Right ventricle myocardium inferior (tissue), 1 donor: ENCODE measurements at regions not wholly inside any gene's neighbourhood (a gene's known extent, or its start where the extent isn't known, plus 50 kb on each side); places are given as distances from the start of the nearest gene placed in this dataset.

Experiments used
- ATAC-seq: fragments of 200-7000 bp; cut with Tn5 transposase; one replicate; pipeline ENCODE4 v1.9.1; 2020; ENCODE audit warnings: mild to moderate bottlenecking, moderate library complexity
- DNase-seq: peaks from one replicate; pipeline ENCODE4 v3.0.0; 2021; ENCODE audit errors: missing footprints
- intact Hi-C: fragments of 100-400 bp; cut with DNase I; formaldehyde crosslinking; loops from one replicate; pipeline ENCODE4 v1.11.0; 2022
- donor health status: DM: no; HTN: yes; CAD: no; lungs with severe emphysema.

GRCh38 chr3:87175732-87176131, 51.4 kb upstream of the CHMP2B start:
- ATAC-seq (no peak), DNase-seq (no peak)
- intact Hi-C loops: no loop called here

- no peak for DNase-seq
- intact Hi-C loops: no loop called here
- no peak for ATAC-seq
These were observed 53.3 kb upstream of the CHMP2B start for GRCh38 chr3:87173776-87174175.

GRCh38 chr3:87173071-87173470, 54.0 kb upstream of the CHMP2B start:
- intact Hi-C loops: no loop called here
- no peak for DNase-seq

GRCh38 chr3:87167628-87168456, 59.3 kb upstream of the CHMP2B start:
- ATAC-seq: no peak

More at GRCh38 chr3:87173071-87173470, 54.0 kb upstream of the CHMP2B start:
- ATAC-seq: no peak

GRCh38 chr3:87164245-87164644, 62.9 kb upstream of the CHMP2B start:
- ATAC-seq (no peak), DNase-seq (no peak)
- intact Hi-C loops: no loop called here

More at GRCh38 chr3:87167628-87168456, 59.3 kb upstream of the CHMP2B start:
- peak; percentile 44 for DNase-seq
- intact Hi-C loops: loop anchor here (5.0 kb wide), 1 partner anchor 396 kb away; no protein-coding TSS in a partner anchor

GRCh38 chr3:87161851-87162250, 65.3 kb upstream of the CHMP2B start:
- DNase-seq: no peak
- ATAC-seq: no peak
- intact Hi-C loops: no loop called here

- ATAC-seq (no peak), DNase-seq (no peak)
- intact Hi-C loops: no loop called here
These were observed 65.7 kb upstream of the CHMP2B start for GRCh38 chr3:87161417-87161816.

- intact Hi-C loops: no loop called here
- ATAC-seq (no peak), DNase-seq (no peak)
These were observed 66.1 kb upstream of the CHMP2B start for GRCh38 chr3:87161013-87161412.

GRCh38 chr3:87158823-87159222, 68.3 kb upstream of the CHMP2B start:
- intact Hi-C loops: no loop called here
- DNase-seq: no peak
- no peak for ATAC-seq

GRCh38 chr3:87148020-87148419, 79.1 kb upstream of the CHMP2B start:
- DNase-seq (no peak), ATAC-seq (no peak)
- intact Hi-C loops: no loop called here

- no peak for DNase-seq
- ATAC-seq: no peak
- intact Hi-C loops: no loop called here
These were observed 79.5 kb upstream of the CHMP2B start for GRCh38 chr3:87147562-87147961.

GRCh38 chr3:87145553-87145952, 81.6 kb upstream of the CHMP2B start:
- intact Hi-C loops: no loop called here
- DNase-seq: no peak
- ATAC-seq: no peak

- DNase-seq (no peak), ATAC-seq (no peak)
- intact Hi-C loops: no loop called here
These were observed 91.0 kb upstream of the CHMP2B start for GRCh38 chr3:87136066-87136596.

- intact Hi-C loops: no loop called here
- no peak for ATAC-seq
- no peak for DNase-seq
These were observed 91.7 kb upstream of the CHMP2B start for GRCh38 chr3:87135412-87135811.

GRCh38 chr3:87132801-87133200, 94.3 kb upstream of the CHMP2B start:
- DNase-seq (no peak), ATAC-seq (no peak)
- intact Hi-C loops: no loop called here

- ATAC-seq (no peak), DNase-seq (no peak)
- intact Hi-C loops: no loop called here
These were observed 99.1 kb upstream of the CHMP2B start for GRCh38 chr3:87128006-87128405.

- DNase-seq (no peak), ATAC-seq (no peak)
- intact Hi-C loops: no loop called here
These were observed 99.8 kb upstream of the CHMP2B start for GRCh38 chr3:87127281-87127680.

GRCh38 chr3:87126321-87126720, 100.8 kb upstream of the CHMP2B start:
- no peak for ATAC-seq
- intact Hi-C loops: no loop called here
- DNase-seq: no peak

GRCh38 chr3:87125116-87125515, 102.0 kb upstream of the CHMP2B start:
- no peak for ATAC-seq
- intact Hi-C loops: no loop called here
- DNase-seq: no peak

- ATAC-seq: no peak
- intact Hi-C loops: no loop called here
- DNase-seq: no peak
These were observed 104.3 kb upstream of the CHMP2B start for GRCh38 chr3:87122766-87123165.

- no peak for DNase-seq
- ATAC-seq: no peak
- intact Hi-C loops: no loop called here
These were observed 105.3 kb upstream of the CHMP2B start for GRCh38 chr3:87121856-87122255.
